ENCODE measurements at regions not wholly inside any gene's neighbourhood (a gene's known extent, or its start where the extent isn't known, plus 50 kb on each side); places are given as distances from the start of the nearest gene placed in this dataset.
A peak's percentile ranks its signal among the peaks of the same experiment; 100 is the strongest.

DNA sequence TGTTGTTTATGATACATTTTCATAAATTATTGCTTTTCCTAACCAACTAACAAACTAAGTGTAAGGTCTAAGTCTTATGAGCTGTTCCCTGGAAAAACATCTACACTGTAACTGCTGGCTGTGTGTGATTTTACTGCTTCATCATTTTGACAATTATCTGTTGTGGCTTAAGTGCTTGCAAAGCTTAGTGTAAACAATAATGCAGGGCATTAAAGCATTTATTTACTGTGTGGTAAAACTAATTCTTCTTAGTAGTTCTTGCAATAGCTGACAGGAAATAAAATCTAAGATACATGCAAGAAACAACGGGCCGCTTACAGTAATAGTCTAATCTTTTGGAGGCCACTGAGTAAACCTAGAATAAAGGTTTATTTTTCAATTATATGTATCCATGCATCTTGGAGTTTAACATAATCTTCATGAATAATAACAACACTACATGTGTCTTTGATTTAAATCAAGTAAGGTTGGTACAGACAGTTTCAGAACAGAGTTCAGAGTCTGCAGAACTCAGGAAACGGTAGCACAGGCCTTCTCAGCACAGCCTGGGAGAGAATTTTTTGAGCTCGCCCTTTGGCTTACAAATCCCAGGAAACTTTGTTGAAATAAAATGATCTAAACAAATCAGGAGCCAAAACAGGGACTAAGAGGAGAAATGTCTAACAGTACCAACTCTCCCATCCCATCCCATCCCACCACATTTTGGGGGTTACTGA, 473.1 kb downstream of the NR2F1-AS1 start:
- Histone ChIP-seq H4K20me1 (ENCODE audit: control insufficient read depth, extremely low read depth, insufficient read depth, low read length) (no peaks in the 10 kb centered on the region), H3K4me3 (replicated peaks in 1 of 4; ENCODE audit: control extremely low read depth in 1 of 4, insufficient read depth in 1 of 4, low read depth in 3 of 4, low read length in 4 of 4) (no peak overlapping the region), H3K27ac (ENCODE audit: insufficient read depth, low read length) (no peak overlapping the region), H2AFZ (ENCODE audit: low read length) (peak overlapping the region; percentile 72), H3K4me2 (ENCODE audit: extremely low read depth, insufficient read depth, low read length) (peak overlapping the region; percentile 61), H3K79me2 (ENCODE audit: control insufficient read depth, insufficient read depth, low read length) (no peaks in the 10 kb centered on the region), H3K27me3 (ENCODE audit: control insufficient read depth, insufficient read depth, low read length) (no peaks in the 10 kb centered on the region), H3K4me1 (ENCODE audit: control insufficient read depth, extremely low read depth, insufficient read depth, low read length) (no peaks in the 10 kb centered on the region), H3K9me3 (ENCODE audit: control insufficient read depth, insufficient read depth, low read depth, low read length) (no peaks in the 10 kb centered on the region), H3K36me3 (ENCODE audit: control insufficient read depth, insufficient read depth, low read length) (no peaks in the 10 kb centered on the region), H3K9ac (ENCODE audit: insufficient read depth, low read length) (no peak overlapping the region)
- DNase-seq (ENCODE audit: low read depth in 2 of 2) = peak in 1 of 2 donors; percentile 29
- TF ChIP-seq, protein P1, sequence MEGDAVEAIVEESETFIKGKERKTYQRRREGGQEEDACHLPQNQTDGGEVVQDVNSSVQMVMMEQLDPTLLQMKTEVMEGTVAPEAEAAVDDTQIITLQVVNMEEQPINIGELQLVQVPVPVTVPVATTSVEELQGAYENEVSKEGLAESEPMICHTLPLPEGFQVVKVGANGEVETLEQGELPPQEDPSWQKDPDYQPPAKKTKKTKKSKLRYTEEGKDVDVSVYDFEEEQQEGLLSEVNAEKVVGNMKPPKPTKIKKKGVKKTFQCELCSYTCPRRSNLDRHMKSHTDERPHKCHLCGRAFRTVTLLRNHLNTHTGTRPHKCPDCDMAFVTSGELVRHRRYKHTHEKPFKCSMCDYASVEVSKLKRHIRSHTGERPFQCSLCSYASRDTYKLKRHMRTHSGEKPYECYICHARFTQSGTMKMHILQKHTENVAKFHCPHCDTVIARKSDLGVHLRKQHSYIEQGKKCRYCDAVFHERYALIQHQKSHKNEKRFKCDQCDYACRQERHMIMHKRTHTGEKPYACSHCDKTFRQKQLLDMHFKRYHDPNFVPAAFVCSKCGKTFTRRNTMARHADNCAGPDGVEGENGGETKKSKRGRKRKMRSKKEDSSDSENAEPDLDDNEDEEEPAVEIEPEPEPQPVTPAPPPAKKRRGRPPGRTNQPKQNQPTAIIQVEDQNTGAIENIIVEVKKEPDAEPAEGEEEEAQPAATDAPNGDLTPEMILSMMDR (conservative IDR thresholded peaks at IDR 0.05 in 1 of 2, IDR thresholded peaks at IDR 0.05 in 1 of 2; ENCODE audit: low read depth in 1 of 2, low read length in 2 of 2) = no peak
- no peak for TF ChIP-seq EZH2 (IDR thresholded peaks at IDR 0.05; ENCODE audit: low read length, missing control alignments)

DNA sequence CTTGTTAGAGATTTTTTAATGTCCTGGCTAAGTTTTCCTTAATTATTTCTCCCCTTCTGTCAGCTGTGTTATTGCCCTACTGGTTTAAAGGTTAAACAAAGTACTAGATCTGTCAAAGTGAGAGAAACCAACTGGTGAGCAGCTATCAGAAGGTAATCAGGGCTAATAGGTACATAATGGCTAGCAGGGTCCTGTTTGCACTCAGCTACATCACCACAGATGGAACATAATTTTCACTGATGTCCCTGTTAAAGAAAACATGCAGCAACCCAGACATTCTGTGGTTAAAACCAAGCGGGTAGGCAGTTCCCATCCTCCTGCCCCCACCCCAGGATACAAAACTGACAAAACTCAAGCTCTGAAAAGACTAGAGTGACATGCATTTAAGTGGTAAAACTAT, 473.9 kb downstream of the NR2F1-AS1 start:
- DNase-seq (ENCODE audit: low read depth in 2 of 2) = no peak
- no peaks in the 10 kb centered on the region for H3K79me2 ChIP-seq (ENCODE audit: control insufficient read depth, insufficient read depth, low read length)
- no peak overlapping the region for H3K27ac ChIP-seq (ENCODE audit: insufficient read depth, low read length)
- peak overlapping the region; percentile 3 for H2AFZ ChIP-seq (ENCODE audit: low read length)
- H3K9me3 ChIP-seq (ENCODE audit: control insufficient read depth, insufficient read depth, low read depth, low read length) = no peaks in the 10 kb centered on the region
- TF ChIP-seq EZH2 (IDR thresholded peaks at IDR 0.05; ENCODE audit: low read length, missing control alignments) = no peak
- TF ChIP-seq, protein P1 (conservative IDR thresholded peaks at IDR 0.05 in 1 of 2, IDR thresholded peaks at IDR 0.05 in 1 of 2; ENCODE audit: low read depth in 1 of 2, low read length in 2 of 2) = no peak
- H3K36me3 ChIP-seq (ENCODE audit: control insufficient read depth, insufficient read depth, low read length) = no peaks in the 10 kb centered on the region
- no peak overlapping the region for H3K4me2 ChIP-seq (ENCODE audit: extremely low read depth, insufficient read depth, low read length)
- no peak overlapping the region for H3K4me3 ChIP-seq (replicated peaks in 1 of 4; ENCODE audit: control extremely low read depth in 1 of 4, insufficient read depth in 1 of 4, low read depth in 3 of 4, low read length in 4 of 4)
- H4K20me1 ChIP-seq (ENCODE audit: control insufficient read depth, extremely low read depth, insufficient read depth, low read length) = no peaks in the 10 kb centered on the region
- H3K4me1 ChIP-seq (ENCODE audit: control insufficient read depth, extremely low read depth, insufficient read depth, low read length) = no peaks in the 10 kb centered on the region
- no peaks in the 10 kb centered on the region for H3K27me3 ChIP-seq (ENCODE audit: control insufficient read depth, insufficient read depth, low read length)
- no peak overlapping the region for H3K9ac ChIP-seq (ENCODE audit: insufficient read depth, low read length)

DNA sequence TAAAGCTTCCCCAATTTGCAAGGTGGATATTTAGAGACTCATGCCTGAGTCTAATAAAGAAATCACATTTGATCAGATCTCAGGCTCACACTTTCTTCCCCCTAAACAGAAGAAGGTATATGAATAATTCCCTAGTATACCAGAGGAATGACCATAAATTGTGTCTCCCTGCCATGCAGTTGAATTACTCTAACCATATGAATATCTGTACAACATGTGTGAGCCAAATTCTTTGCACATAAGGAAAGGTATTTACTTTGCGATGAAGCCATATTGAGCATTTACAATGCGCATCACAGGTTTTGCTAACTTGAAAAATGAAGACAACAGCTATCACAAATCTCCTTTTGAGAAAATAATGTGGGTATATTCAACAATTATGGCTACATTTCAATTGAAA, 479.4 kb downstream of the NR2F1-AS1 start:
- Histone ChIP-seq H4K20me1 (ENCODE audit: control insufficient read depth, extremely low read depth, insufficient read depth, low read length) (no peaks in the 10 kb centered on the region), H3K9ac (ENCODE audit: insufficient read depth, low read length) (no peak overlapping the region), H3K36me3 (ENCODE audit: control insufficient read depth, insufficient read depth, low read length) (no peaks in the 10 kb centered on the region), H3K4me2 (ENCODE audit: extremely low read depth, insufficient read depth, low read length) (no peak overlapping the region), H3K4me3 (replicated peaks in 1 of 4; ENCODE audit: control extremely low read depth in 1 of 4, insufficient read depth in 1 of 4, low read depth in 3 of 4, low read length in 4 of 4) (no peak overlapping the region), H2AFZ (ENCODE audit: low read length) (no peak overlapping the region), H3K9me3 (ENCODE audit: control insufficient read depth, insufficient read depth, low read depth, low read length) (no peaks in the 10 kb centered on the region), H3K27me3 (ENCODE audit: control insufficient read depth, insufficient read depth, low read length) (no peaks in the 10 kb centered on the region), H3K27ac (ENCODE audit: insufficient read depth, low read length) (no peak overlapping the region), H3K4me1 (ENCODE audit: control insufficient read depth, extremely low read depth, insufficient read depth, low read length) (no peaks in the 10 kb centered on the region), H3K79me2 (ENCODE audit: control insufficient read depth, insufficient read depth, low read length) (no peaks in the 10 kb centered on the region)
- DNase-seq (ENCODE audit: low read depth in 2 of 2) = no peak
- TF ChIP-seq, protein P1 (conservative IDR thresholded peaks at IDR 0.05 in 1 of 2, IDR thresholded peaks at IDR 0.05 in 1 of 2; ENCODE audit: low read depth in 1 of 2, low read length in 2 of 2) = no peak

All from fibroblast of lung (primary cell).